IMR-90 (cell line): ENCODE measurements at regions not wholly inside any gene's neighbourhood (a gene's known extent, or its start where the extent isn't known, plus 50 kb on each side); places are given as distances from the start of the nearest gene placed in this dataset.

Source experiments
- ATAC-seq: fragments of 200-7000 bp; cut with Tn5 transposase; 2 replicates; pipeline ENCODE4 v1.9.1; 2020; ENCODE audit warnings: low read depth, mild to moderate bottlenecking, moderate library complexity
- BruUV-seq: library from RNA; stranded (reverse); fragments of 400-500 nt; replicated peaks from 2 replicates; lab custom pipeline; 2021; lab: Mats Ljungman, UMichigan
- CTCF ChIA-PET: fragments of 300-600 bp; formaldehyde crosslinking; extraction: SDS; loops from one replicate; lab custom pipeline; 2021; ENCODE audit warnings: antibody characterized with exemption; lab: Yijun Ruan, JAX
- POLR2A ChIA-PET: fragments of 300-600 bp; sonication (Branson Sonifier 250); formaldehyde crosslinking; loops from one replicate; lab custom pipeline; 2022; ENCODE audit warnings: antibody characterized with exemption; ENCODE audit not compliant: unreplicated experiment; lab: Charles Lee
- DNase-seq: peaks from one replicate; pipeline ENCODE4 v3.0.0; 2013
- H2AFZ ChIP-seq: replicated peaks from 2 replicates; pipeline ENCODE3; 2013; ENCODE audit warnings: low read length, mild to moderate bottlenecking; ENCODE audit not compliant: poor library complexity
- H2AK5ac ChIP-seq: 2 replicates; pipeline ENCODE4 v1.6.1; 2013; ENCODE audit warnings: low read depth, low read length, inconsistent platforms
- H2AK9ac ChIP-seq: replicated peaks from 2 replicates; pipeline ENCODE3; 2013; ENCODE audit warnings: mild to moderate bottlenecking, low read depth, low read length, moderate library complexity; ENCODE audit not compliant: poor library complexity
- H2BK120ac ChIP-seq: 2 replicates; pipeline ENCODE4 v1.6.1; 2013; ENCODE audit warnings: low read depth, low read length, inconsistent platforms
- H2BK15ac ChIP-seq: 3 replicates; pipeline ENCODE4 v1.6.1; 2013; ENCODE audit warnings: low read depth, low read length, inconsistent platforms
- H2BK20ac ChIP-seq: 2 replicates; pipeline ENCODE4 v1.6.1; 2013; ENCODE audit warnings: low read depth, mild to moderate bottlenecking, inconsistent platforms, low read length, moderate library complexity
- H2BK5ac ChIP-seq: 2 replicates; pipeline ENCODE4 v1.6.1; 2013; ENCODE audit warnings: mild to moderate bottlenecking, low read depth, low read length, inconsistent platforms; ENCODE audit not compliant: poor library complexity, severe bottlenecking
- H3K14ac ChIP-seq: replicated peaks from 2 replicates; pipeline ENCODE4 v1.6.1; 2013; ENCODE audit warnings: low read depth, low read length, inconsistent platforms
- H3K18ac ChIP-seq: 2 replicates; pipeline ENCODE4 v1.6.1; 2013; ENCODE audit warnings: low read depth, low read length, control low read depth
- H3K23ac ChIP-seq: 2 replicates; pipeline ENCODE4 v1.6.1; 2013; ENCODE audit warnings: low read depth, low read length, inconsistent platforms
- H3K27ac ChIP-seq: 2 replicates; pipeline ENCODE4 v1.5.1; 2013; ENCODE audit warnings: mild to moderate bottlenecking, control low read depth, low read length; ENCODE audit not compliant: insufficient read depth
- H3K27me3 ChIP-seq: 2 replicates; pipeline ENCODE4 v1.6.1; 2013; ENCODE audit warnings: low read length; ENCODE audit not compliant: control insufficient read depth, insufficient read depth
- H3K36me3 ChIP-seq: 2 replicates; pipeline ENCODE4 v1.6.1; 2013; ENCODE audit warnings: low read length, mixed read lengths; ENCODE audit not compliant: control insufficient read depth, insufficient read depth
- H3K4ac ChIP-seq: 2 replicates; pipeline ENCODE4 v1.6.1; 2013; ENCODE audit warnings: low read depth, low read length, inconsistent platforms
- H3K4me1 ChIP-seq: 2 replicates; pipeline ENCODE4 v1.6.1; 2013; ENCODE audit warnings: low read length, mixed read lengths; ENCODE audit not compliant: control insufficient read depth, insufficient read depth
- H3K4me2 ChIP-seq: 2 replicates; pipeline ENCODE4 v1.6.1; 2013; ENCODE audit warnings: low read depth, mild to moderate bottlenecking, control low read depth, low read length, moderate library complexity
- H3K4me3 ChIP-seq: 2 replicates; pipeline ENCODE4 v1.5.1; 2013; ENCODE audit warnings: low read depth, mild to moderate bottlenecking, control low read depth, low read length, moderate library complexity; ENCODE audit not compliant: insufficient read depth
- H3K56ac ChIP-seq: 2 replicates; pipeline ENCODE4 v1.6.1; 2013; ENCODE audit warnings: low read length, inconsistent platforms; ENCODE audit not compliant: insufficient read depth; ENCODE audit errors: extremely low read depth
- H3K79me1 ChIP-seq, 2 experiments: 2 replicates each; pipeline ENCODE4 v1.6.1; 2013; ENCODE audit warnings: low read length in 2 of 2, inconsistent platforms in 1 of 2, low read depth in 1 of 2
- H3K9ac ChIP-seq: 2 replicates; pipeline ENCODE4 v1.6.1; 2013; ENCODE audit warnings: low read depth, low read length, control low read depth
- H3K9me1 ChIP-seq: 2 replicates; pipeline ENCODE4 v1.6.1; 2013; ENCODE audit warnings: low read length, inconsistent platforms; ENCODE audit not compliant: insufficient read depth
- H3K9me3 ChIP-seq: 2 replicates; pipeline ENCODE4 v1.6.1; 2013; ENCODE audit warnings: low read length; ENCODE audit not compliant: control insufficient read depth, insufficient read depth
- H4K20me1 ChIP-seq: 2 replicates; pipeline ENCODE4 v1.6.1; 2013; ENCODE audit warnings: low read length, inconsistent platforms; ENCODE audit not compliant: insufficient read depth
- H4K5ac ChIP-seq: 2 replicates; pipeline ENCODE4 v1.6.1; 2013; ENCODE audit warnings: mild to moderate bottlenecking, low read depth, low read length, control low read depth
- H4K8ac ChIP-seq, 2 experiments: 2 replicates each; pipeline ENCODE4 v1.6.1; 2013; ENCODE audit warnings: low read depth in 2 of 2, low read length in 2 of 2, control low read depth in 1 of 2, inconsistent platforms in 1 of 2
- H4K91ac ChIP-seq: 2 replicates; pipeline ENCODE4 v1.6.1; 2013; ENCODE audit warnings: low read depth, low read length, inconsistent platforms; ENCODE audit not compliant: insufficient read depth
- CEBPB ChIP-seq: IDR thresholded peaks from 2 replicates; pipeline ENCODE4 v1.6.1; 2012; ENCODE audit warnings: low read depth, low read length, improper control_type of control experiment
- CHD1 ChIP-seq: IDR thresholded peaks from 2 replicates; pipeline ENCODE4 v1.6.1; 2012; ENCODE audit warnings: low read depth, low read length, improper control_type of control experiment
- FOS ChIP-seq: fragments of 150-350 bp; IDR thresholded peaks from 2 replicates; pipeline ENCODE4 v1.6.1; 2016; ENCODE audit warnings: low read depth, low read length
- MAZ ChIP-seq: IDR thresholded peaks from 2 replicates; pipeline ENCODE4 v1.6.1; 2012; ENCODE audit warnings: low read depth, mild to moderate bottlenecking, low read length, improper control_type of control experiment, moderate library complexity, borderline replicate concordance
- NFE2L2 ChIP-seq: fragments of 150-350 bp; IDR thresholded peaks from 2 replicates; pipeline ENCODE4 v1.6.1; 2016; ENCODE audit warnings: low read depth, mild to moderate bottlenecking, low read length
- RCOR1 ChIP-seq: IDR thresholded peaks from 2 replicates; pipeline ENCODE4 v1.6.1; 2012; ENCODE audit warnings: mild to moderate bottlenecking, low read length, improper control_type of control experiment; ENCODE audit not compliant: insufficient replicate concordance
- SMC3 ChIP-seq: fragments of 150-350 bp; IDR thresholded peaks from 2 replicates; pipeline ENCODE4 v1.6.1; 2016; ENCODE audit warnings: low read depth, mild to moderate bottlenecking, antibody characterized with exemption, low read length, moderate library complexity
- USF2 ChIP-seq: fragments of 150-350 bp; IDR thresholded peaks from 2 replicates; pipeline ENCODE4 v1.6.1; 2017; ENCODE audit warnings: mild to moderate bottlenecking, antibody characterized with exemption, low read length, low read depth
- WGBS, 2 experiments: methylation state at CpG; one replicate each; pipeline versions ENCODE4 v1.1.5 to v1.1.7; 2013; ENCODE audit warnings: missing lambda C conversion rate in 2 of 2; ENCODE audit not compliant: insufficient read length in 1 of 2; ENCODE audit errors: extremely low coverage in 2 of 2; 5-methylcytosine and 5-hydroxymethylcytosine counted together
- dilution Hi-C: fragments of 300-500 bp; cut with HindIII; formaldehyde crosslinking; loops from one replicate; pipeline ENCODE4 v1.14.3; 2018; ENCODE audit warnings: low sequenced_read_pairs; ENCODE audit not compliant: unreplicated experiment
- in situ Hi-C: fragments of 300-500 bp; cut with MboI; formaldehyde crosslinking; loops from 3 replicates; pipeline ENCODE4 v1.14.3; 2019; ENCODE audit warnings: low sequenced_read_pairs, inconsistent platforms, mixed read lengths
- intact Hi-C: fragments of 100-400 bp; cut with micrococcal nuclease; formaldehyde crosslinking; loops from 2 replicates; pipeline ENCODE4 v1.10.0; 2022
- TF ChIP-seq, protein P1 (sequence below): conservative IDR thresholded peaks from 2 replicates; pipeline ENCODE4 v1.5.1; 2012; ENCODE audit warnings: mild to moderate bottlenecking, low read depth, low read length, improper control_type of control experiment

DNA sequence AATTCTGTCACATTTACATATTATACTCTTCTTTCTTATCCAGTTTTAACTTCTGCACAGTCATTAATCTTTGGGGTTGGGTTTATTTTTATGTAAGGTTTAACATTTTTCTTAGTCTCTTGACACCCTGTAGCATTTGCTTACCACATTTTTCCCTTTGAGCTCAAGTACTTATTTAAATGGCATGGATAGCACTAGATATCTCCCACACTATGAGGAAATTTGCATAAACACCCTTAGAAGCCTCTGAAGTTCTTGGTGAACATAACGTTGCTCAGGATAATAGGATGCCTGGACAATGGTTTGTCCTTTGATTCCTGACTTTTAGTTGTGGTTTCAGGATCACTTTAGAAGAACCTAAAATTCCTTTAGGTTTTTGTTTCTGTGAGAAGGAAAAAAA is 338.9 kb downstream of the PCDH17 start:
- Histone ChIP-seq H2AFZ (no peak overlapping the region), H2BK120ac (no peak overlapping the region), H2AK9ac (no peak overlapping the region), H4K20me1 (no peaks in the 10 kb centered on the region), H3K4me2 (no peak overlapping the region), H3K27ac (no peak overlapping the region), H3K14ac (no peak overlapping the region), H3K9ac (no peak overlapping the region), H3K4me1 (no peaks in the 10 kb centered on the region), H3K4ac (no peak overlapping the region), H3K18ac (no peak overlapping the region), H3K23ac (no peak overlapping the region), H3K9me3 (peaks cover 7% of the 10 kb centered on the region), H4K8ac (no peak overlapping the region), H2BK15ac (no peak overlapping the region), H3K36me3 (no peaks in the 10 kb centered on the region), H3K79me1 (no peaks in the 10 kb centered on the region), H4K91ac (no peak overlapping the region), H3K4me3 (no peak overlapping the region), H3K27me3 (no peaks in the 10 kb centered on the region), H3K56ac (no peak overlapping the region), H2BK5ac (no peak overlapping the region), H2BK20ac (no peak overlapping the region), H3K9me1 (no peaks in the 10 kb centered on the region), H4K5ac (no peak overlapping the region), H2AK5ac (no peak overlapping the region)
- ChIA-PET POLR2A (interaction anchor here (0.5 kb wide), 1 partner anchor 27 kb away, joined by 3 read pairs; no protein-coding TSS in a partner anchor), CTCF (interaction anchor here (0.5 kb wide), 1 partner anchor 159 kb away, joined by 3 read pairs; no protein-coding TSS in a partner anchor)
- TF ChIP-seq FOS (no peak), RCOR1 (no peak), CEBPB (no peak), MAZ (no peak), USF2 (no peak), SMC3 (no peak), NFE2L2 (no peak), CHD1 (no peak)
- TF ChIP-seq, protein P1, sequence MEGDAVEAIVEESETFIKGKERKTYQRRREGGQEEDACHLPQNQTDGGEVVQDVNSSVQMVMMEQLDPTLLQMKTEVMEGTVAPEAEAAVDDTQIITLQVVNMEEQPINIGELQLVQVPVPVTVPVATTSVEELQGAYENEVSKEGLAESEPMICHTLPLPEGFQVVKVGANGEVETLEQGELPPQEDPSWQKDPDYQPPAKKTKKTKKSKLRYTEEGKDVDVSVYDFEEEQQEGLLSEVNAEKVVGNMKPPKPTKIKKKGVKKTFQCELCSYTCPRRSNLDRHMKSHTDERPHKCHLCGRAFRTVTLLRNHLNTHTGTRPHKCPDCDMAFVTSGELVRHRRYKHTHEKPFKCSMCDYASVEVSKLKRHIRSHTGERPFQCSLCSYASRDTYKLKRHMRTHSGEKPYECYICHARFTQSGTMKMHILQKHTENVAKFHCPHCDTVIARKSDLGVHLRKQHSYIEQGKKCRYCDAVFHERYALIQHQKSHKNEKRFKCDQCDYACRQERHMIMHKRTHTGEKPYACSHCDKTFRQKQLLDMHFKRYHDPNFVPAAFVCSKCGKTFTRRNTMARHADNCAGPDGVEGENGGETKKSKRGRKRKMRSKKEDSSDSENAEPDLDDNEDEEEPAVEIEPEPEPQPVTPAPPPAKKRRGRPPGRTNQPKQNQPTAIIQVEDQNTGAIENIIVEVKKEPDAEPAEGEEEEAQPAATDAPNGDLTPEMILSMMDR, result no peak
- intact Hi-C loops, result no loop called here
- no peak for DNase-seq
- dilution Hi-C loops, result no loop called here
- no CpG with 5 or more reads among the region's 1 CpG for WGBS, 2 experiments
- ATAC-seq, result no peak
- no TSS peak for BruUV-seq
- in situ Hi-C loops, result no loop called here
